ENCODE measurements at regions not wholly inside any gene's neighbourhood (a gene's known extent, or its start where the extent isn't known, plus 50 kb on each side); places are given as distances from the start of the nearest gene placed in this dataset.

DNA sequence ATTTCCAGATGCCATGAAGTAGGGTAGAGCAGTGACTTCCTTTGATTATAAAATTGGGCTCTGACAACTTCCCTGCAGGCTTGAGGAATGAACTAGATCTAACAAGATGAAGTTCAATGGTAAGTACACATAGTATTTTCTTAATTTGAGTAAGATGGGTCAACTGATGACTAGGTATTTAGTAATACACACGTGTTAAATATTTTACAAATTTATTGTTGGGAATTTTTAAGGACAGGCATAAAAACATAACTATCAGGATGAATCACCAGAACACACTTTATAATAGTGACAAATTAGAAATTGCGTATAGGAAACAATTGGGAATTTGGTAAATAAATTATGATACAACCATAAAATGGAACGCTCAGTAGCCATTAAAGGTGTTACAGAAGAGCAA lies 762.4 kb upstream of the SLC35B3 start:
- H3K9ac ChIP-seq (ENCODE audit: low read depth, low read length), result no peak overlapping the region
- H2AK9ac ChIP-seq (replicated peaks; ENCODE audit: low read depth, low read length, poor library complexity), result no peak overlapping the region
- H3K79me1 ChIP-seq (ENCODE audit: low read depth in 1 of 2, low read length in 2 of 2), result no peaks in the 10 kb centered on the region

More for the DNA sequence above, 762.4 kb upstream of the SLC35B3 start:
- intact Hi-C loops (cut with micrococcal nuclease), result no loop called here
- ChIA-PET POLR2A (ENCODE audit: unreplicated experiment) (no interaction called here), CTCF (no interaction called here)
- Histone ChIP-seq H3K4me2 (ENCODE audit: low read depth, low read length) (no peak overlapping the region), H3K27ac (ENCODE audit: insufficient read depth, low read length) (no peak overlapping the region), H3K27me3 (ENCODE audit: control insufficient read depth, insufficient read depth, low read length) (no peaks in the 10 kb centered on the region), H3K36me3 (ENCODE audit: control insufficient read depth, insufficient read depth, low read length) (no peaks in the 10 kb centered on the region), H4K5ac (ENCODE audit: low read depth, low read length) (no peak overlapping the region), H3K4me1 (ENCODE audit: control insufficient read depth, insufficient read depth, low read length) (no peaks in the 10 kb centered on the region), H4K20me1 (ENCODE audit: insufficient read depth, low read length) (no peaks in the 10 kb centered on the region), H3K9me3 (ENCODE audit: control insufficient read depth, insufficient read depth, low read length) (no peaks in the 10 kb centered on the region), H3K23ac (ENCODE audit: low read depth, low read length) (no peak overlapping the region), H4K91ac (ENCODE audit: insufficient read depth, low read depth, low read length) (no peak overlapping the region), H3K18ac (ENCODE audit: low read depth, low read length) (no peak overlapping the region), H2BK20ac (ENCODE audit: low read depth, low read length) (no peak overlapping the region), H2BK5ac (ENCODE audit: low read depth, low read length, poor library complexity, severe bottlenecking) (no peak overlapping the region), H4K8ac (ENCODE audit: low read depth in 2 of 2, low read length in 2 of 2) (no peak overlapping the region), H3K56ac (ENCODE audit: extremely low read depth, insufficient read depth, low read length) (no peak overlapping the region), H2BK15ac (ENCODE audit: low read depth, low read length) (no peak overlapping the region), H3K4ac (ENCODE audit: low read depth, low read length) (no peak overlapping the region), H3K4me3 (ENCODE audit: insufficient read depth, low read depth, low read length) (no peak overlapping the region), H3K14ac (replicated peaks; ENCODE audit: low read depth, low read length) (no peak overlapping the region), H3K9me1 (ENCODE audit: insufficient read depth, low read length) (no peaks in the 10 kb centered on the region), H2AK5ac (ENCODE audit: low read depth, low read length) (no peak overlapping the region), H2AFZ (replicated peaks; ENCODE audit: low read length, poor library complexity) (no peak overlapping the region), H2BK120ac (ENCODE audit: low read depth, low read length) (no peak overlapping the region)
- ATAC-seq (ENCODE audit: low read depth) (no peak), DNase-seq (no peak)
- dilution Hi-C loops (cut with HindIII; ENCODE audit: low sequenced_read_pairs, unreplicated experiment), result no loop called here
- no CpG with 5 or more reads among the region's 3 CpGs for WGBS, 2 experiments (ENCODE audit: extremely low coverage in 2 of 2, insufficient read length in 1 of 2)
- in situ Hi-C loops (cut with MboI; ENCODE audit: low sequenced_read_pairs), result no loop called here
- BruUV-seq (replicated peaks), result no TSS peak
- TF ChIP-seq, protein P1, sequence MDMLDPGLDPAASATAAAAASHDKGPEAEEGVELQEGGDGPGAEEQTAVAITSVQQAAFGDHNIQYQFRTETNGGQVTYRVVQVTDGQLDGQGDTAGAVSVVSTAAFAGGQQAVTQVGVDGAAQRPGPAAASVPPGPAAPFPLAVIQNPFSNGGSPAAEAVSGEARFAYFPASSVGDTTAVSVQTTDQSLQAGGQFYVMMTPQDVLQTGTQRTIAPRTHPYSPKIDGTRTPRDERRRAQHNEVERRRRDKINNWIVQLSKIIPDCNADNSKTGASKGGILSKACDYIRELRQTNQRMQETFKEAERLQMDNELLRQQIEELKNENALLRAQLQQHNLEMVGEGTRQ (IDR thresholded peaks at IDR 0.05; ENCODE audit: low read depth, low read length), result no peak
- no peak for TF ChIP-seq NFE2L2 (IDR thresholded peaks at IDR 0.05; ENCODE audit: low read depth, low read length)
- no peak for TF ChIP-seq RAD21 (IDR thresholded peaks at IDR 0.05; ENCODE audit: low read length)
- no peak for TF ChIP-seq SMC3 (IDR thresholded peaks at IDR 0.05; ENCODE audit: low read depth, low read length)
- no peak for TF ChIP-seq CEBPB (IDR thresholded peaks at IDR 0.05; ENCODE audit: low read depth, low read length)
- TF ChIP-seq RFX5 (IDR thresholded peaks at IDR 0.05; ENCODE audit: low read depth, low read length), result no peak
- TF ChIP-seq, protein P2, sequence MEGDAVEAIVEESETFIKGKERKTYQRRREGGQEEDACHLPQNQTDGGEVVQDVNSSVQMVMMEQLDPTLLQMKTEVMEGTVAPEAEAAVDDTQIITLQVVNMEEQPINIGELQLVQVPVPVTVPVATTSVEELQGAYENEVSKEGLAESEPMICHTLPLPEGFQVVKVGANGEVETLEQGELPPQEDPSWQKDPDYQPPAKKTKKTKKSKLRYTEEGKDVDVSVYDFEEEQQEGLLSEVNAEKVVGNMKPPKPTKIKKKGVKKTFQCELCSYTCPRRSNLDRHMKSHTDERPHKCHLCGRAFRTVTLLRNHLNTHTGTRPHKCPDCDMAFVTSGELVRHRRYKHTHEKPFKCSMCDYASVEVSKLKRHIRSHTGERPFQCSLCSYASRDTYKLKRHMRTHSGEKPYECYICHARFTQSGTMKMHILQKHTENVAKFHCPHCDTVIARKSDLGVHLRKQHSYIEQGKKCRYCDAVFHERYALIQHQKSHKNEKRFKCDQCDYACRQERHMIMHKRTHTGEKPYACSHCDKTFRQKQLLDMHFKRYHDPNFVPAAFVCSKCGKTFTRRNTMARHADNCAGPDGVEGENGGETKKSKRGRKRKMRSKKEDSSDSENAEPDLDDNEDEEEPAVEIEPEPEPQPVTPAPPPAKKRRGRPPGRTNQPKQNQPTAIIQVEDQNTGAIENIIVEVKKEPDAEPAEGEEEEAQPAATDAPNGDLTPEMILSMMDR (conservative IDR thresholded peaks at IDR 0.05; ENCODE audit: low read depth, low read length), result no peak
- no peak for TF ChIP-seq MXI1 (IDR thresholded peaks at IDR 0.05; ENCODE audit: borderline replicate concordance, low read depth, low read length)
- TF ChIP-seq CHD1 (IDR thresholded peaks at IDR 0.05; ENCODE audit: low read depth, low read length), result no peak
- no peak for TF ChIP-seq RCOR1 (IDR thresholded peaks at IDR 0.05; ENCODE audit: insufficient replicate concordance, low read length)
- no peak for TF ChIP-seq POLR2A (IDR thresholded peaks at IDR 0.05; ENCODE audit: low read depth, low read length)
- no peak for TF ChIP-seq BHLHE40 (IDR thresholded peaks at IDR 0.05; ENCODE audit: low read depth, low read length)
- no peak for TF ChIP-seq MAFK (IDR thresholded peaks at IDR 0.05; ENCODE audit: low read depth, low read length)
- no peak for TF ChIP-seq MAZ (IDR thresholded peaks at IDR 0.05; ENCODE audit: borderline replicate concordance, low read depth, low read length)
- TF ChIP-seq, protein P3, sequence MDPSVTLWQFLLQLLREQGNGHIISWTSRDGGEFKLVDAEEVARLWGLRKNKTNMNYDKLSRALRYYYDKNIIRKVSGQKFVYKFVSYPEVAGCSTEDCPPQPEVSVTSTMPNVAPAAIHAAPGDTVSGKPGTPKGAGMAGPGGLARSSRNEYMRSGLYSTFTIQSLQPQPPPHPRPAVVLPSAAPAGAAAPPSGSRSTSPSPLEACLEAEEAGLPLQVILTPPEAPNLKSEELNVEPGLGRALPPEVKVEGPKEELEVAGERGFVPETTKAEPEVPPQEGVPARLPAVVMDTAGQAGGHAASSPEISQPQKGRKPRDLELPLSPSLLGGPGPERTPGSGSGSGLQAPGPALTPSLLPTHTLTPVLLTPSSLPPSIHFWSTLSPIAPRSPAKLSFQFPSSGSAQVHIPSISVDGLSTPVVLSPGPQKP (IDR thresholded peaks at IDR 0.05; ENCODE audit: borderline replicate concordance, low read depth, low read length), result no peak
- TF ChIP-seq FOS (IDR thresholded peaks at IDR 0.05; ENCODE audit: low read depth, low read length), result no peak
